ENCODE measurements at regions not wholly inside any gene's neighbourhood (a gene's known extent, or its start where the extent isn't known, plus 50 kb on each side); places are given as distances from the start of the nearest gene placed in this dataset.

DNA sequence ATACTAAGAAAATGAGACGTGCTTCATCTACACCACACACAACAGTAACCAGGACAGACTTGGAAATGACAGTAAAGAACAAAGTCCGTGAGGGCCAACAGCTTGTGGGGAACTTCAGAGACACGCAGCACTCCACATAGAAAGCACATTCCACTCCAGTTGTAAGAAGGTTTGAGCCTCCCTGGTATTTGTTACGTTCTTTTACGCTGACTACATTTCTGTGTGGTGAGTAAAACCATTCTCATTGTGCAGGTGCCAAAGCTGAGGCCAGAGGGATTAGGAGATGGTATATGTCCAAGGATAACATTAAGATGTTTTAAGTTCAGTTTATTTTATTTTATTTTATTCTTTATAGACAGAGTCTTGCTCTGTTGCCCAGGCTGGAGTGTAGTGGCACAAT lies 1189.9 kb downstream of the UQCRFS1 start:
- no peak for DNase-seq

DNA sequence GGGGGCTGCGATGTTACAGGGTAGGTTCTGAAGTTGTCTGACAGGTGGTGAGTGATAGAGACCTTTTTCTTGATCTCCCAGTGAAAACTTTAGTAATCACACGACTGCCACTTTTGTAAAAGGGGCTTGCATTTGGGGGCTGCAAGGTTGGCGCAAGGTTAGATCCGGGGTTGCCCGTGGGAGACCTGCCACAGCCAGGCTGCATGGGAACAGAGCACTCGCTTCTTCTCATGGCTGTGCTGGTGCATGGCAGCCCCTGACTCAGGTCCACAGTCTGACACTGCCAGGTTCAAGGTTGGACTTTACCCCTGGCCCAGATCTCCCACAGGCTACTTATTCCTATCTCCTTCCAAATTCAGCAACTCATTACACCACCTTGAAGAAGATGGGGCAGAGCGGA lies 1190.4 kb downstream of the UQCRFS1 start:
- DNase-seq: no peak

DNA sequence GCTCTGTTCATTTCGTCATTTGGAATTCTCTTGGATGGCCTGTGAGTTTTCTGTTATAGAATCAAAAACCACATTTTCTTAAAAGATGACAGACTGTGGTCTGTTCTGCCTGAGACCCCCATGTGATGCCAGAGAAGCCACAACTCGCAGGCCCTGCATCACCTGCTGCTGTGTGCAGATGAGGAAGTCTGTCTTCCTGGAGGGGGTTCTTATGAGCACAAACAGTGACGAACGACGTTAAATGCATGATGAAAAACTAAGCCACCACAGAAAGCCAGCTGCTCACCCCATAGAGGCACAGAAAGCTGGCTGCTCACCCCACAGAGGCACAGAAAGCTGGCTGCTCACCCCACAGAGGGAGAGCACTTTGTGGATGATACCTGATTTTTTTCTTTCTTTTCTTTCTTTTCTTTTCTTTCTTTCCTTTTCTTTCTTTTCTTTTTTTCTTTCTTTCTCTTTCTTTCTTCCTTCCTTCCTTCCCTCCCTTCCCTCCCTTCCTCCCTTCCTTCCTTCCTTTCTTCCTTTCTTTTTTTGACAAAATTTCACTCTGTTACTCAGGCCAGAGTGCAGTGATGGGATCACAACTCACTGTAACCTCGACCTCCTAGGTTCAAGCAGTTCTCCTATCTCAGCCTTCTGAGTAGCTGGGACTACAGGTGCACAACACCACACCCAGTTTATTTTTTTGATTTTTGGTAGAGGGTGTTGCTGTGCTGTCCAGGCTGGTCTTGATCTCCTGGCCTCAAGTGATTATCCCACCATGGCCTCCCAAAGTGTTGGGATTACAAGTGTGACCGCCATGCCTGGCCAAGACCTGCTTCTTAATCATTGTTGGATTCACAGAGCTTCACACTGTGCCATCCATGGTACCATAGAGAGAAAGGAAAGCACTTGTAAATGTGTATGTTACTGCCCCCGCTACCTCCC lies 1191.4 kb downstream of the UQCRFS1 start:
- no peak for DNase-seq

DNA sequence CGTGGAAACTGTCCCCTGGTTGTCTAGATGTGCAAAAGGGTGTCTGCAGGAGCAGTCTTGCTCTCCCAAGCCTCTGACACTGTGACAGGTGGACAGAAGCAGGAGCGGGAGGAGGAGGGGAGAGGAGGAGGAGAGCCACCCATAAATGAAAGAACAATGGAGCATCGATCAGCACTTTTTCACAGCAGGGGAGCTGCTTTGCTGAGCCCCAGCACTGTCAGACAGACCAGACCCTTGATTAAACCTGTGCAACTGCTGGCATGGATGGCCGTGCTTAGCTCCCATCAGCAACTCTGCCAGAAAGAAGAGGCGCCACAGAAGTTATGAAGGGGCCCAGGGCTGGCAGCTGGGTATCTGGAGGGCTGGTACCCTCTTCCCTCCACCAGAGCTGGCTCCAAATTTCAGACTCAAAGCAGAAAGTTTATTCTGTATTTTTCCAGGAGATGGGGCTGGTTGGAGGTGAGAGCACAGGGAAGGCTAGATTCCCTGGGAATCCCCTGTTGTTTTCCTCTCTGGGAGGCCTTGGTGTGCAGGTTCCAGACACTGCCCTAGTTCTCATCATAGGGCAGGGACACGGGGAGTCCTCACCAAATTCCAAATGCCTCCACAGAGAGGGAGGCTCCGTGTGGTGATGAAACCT lies 1192.2 kb downstream of the UQCRFS1 start:
- no peak for DNase-seq

DNA sequence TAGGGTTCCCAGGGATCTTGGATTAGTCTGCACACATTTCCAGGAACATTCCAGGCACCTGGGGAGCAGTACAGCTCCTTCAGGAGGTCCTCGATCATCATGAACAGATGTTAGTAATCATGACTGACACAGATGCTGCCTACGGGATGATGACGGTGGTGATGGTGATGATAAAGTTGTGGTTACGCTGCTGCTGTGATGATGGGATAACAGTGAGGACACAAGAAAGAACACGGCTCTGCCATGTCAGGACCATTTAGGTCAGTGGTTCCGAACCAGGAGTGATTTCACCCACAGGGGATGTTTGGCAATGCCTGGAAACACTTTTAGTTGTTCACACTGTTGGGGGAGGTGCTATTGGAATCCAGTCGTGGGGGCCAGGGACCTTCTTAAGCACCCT lies 1193.0 kb downstream of the UQCRFS1 start:
- DNase-seq: no peak

DNA sequence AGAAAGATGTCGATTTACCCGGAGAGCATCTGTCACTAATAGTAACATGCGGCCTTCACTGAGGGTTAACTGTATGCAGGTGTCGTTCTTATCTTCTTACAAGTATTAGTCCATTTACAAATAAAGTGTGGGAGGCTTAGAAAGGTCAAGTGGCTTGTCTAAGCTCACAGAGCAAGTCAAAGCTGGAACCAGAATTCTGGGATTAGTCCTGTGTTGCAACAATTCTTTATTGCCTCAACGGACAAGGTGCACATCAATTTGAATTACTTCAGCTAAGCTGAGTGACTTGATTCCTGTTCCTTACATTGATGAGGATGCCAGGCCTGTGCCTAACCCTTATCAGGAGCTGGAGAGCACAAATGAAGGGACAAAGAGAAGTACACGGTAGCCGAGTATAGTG lies 1193.6 kb downstream of the UQCRFS1 start:
- DNase-seq: no peak

DNA sequence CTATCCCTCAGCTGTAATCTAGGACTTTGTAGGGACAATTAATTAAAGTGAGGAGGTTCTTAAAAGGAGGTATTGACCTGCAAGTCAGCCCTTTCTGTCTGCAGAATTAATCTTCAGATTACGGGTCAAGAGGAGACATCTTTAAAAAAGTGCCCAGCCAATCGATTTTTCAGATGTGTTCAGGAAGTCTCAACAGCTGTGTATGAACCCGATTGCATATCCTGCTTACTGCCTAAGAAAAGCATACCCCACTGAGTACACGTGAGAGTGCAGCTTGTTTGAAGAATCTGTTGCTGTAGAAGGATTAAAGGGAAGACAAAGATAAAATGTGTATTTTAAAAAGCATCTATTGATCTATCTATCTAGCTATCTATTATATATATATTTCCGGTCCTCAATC lies 1194.5 kb downstream of the UQCRFS1 start:
- no peak for DNase-seq

DNA sequence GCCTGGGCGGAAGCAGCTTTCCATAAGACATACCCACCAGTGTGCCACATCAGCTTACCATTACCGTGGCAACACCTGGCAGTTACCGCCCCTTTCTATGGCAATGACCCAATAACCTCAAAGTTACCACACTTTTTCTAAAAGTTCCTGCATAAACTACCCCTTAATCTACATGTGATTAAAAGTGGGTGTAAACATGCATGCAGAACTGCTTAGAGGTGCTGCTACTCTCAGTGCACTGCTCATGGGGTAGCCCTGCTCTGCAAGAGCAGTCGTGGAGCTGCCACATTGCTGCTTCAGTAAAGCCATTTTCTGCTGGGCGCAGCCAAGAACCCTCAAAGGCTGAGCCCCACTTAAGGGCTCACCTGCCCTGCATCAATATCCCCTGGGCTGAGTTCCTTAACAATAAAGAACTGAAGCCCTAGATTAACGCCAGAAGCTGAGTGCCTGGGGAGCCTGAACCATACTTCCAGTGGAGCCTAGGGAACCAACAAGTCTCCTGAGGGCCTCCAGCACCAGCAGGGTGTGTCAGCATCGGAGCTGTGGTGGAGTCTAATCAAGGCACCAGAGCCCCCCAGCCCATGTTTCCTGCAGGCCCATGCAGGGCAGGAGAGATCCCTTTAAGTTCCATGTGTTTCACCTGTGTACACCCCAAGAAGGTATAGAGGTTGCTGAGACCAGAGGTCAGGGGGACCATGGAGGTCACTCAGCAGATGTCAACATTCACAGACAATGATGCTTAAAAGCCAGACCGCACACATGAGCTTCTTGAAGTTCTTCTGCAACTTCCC lies 1198.1 kb downstream of the UQCRFS1 start:
- no peak for DNase-seq

DNA sequence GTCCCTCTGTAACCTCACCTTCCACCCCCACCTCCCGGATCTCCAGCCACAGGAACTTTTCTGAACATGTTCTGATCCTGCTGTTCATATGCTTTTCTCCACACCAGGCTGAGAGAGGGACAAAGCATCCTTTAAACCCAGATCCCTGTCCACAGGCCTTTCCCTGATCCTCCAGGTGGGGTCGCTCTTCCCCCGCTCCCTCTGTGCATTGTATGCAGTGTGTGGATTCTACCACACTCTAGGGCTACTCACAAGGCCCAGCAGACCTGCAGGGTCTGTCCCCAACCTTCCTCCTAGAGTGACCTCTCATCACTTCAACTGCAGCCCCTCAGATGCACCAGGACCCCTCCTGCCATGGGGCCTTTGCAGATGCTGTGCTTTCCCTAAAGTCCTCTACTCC lies 1200.6 kb downstream of the UQCRFS1 start:
- DNase-seq: no peak

DNA sequence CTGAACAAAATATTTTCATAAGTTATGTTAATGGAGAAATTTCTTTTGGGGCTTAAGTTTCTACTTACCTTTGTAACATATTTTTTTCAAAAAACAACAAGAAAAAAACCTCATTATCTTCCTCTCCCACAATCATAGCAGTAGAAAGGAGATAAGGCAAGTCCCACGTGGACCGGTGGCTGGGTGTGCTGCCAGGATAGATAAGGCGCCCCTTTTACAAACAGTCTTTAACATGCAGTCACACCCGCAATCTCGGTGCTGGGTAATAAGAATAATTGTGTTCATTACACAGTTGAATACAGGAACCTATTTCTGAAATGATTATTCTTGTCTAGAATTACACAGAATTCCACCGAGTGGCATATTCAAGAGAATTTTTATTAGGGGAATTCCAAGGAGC lies 1202.3 kb downstream of the UQCRFS1 start:
- no peak for DNase-seq

DNA sequence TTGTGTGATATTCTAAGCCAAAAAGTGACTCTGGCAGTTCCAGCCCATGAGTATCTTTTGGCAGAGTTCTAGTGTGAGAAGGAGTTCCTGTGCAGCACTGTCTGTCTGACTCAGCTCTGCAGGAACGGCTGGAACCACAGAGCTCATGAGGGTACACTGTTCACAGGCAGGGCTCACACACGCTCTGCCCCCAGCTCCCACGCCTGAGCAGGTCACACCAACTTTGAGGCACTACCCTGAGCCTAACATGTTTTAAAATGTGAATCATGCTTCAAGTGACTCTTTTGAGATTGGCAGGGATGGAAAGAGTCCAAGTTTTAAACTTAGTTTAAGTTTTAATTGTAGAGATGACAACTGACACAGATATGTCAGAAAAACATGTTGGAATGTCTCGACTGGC lies 1203.3 kb downstream of the UQCRFS1 start:
- DNase-seq: no peak

DNA sequence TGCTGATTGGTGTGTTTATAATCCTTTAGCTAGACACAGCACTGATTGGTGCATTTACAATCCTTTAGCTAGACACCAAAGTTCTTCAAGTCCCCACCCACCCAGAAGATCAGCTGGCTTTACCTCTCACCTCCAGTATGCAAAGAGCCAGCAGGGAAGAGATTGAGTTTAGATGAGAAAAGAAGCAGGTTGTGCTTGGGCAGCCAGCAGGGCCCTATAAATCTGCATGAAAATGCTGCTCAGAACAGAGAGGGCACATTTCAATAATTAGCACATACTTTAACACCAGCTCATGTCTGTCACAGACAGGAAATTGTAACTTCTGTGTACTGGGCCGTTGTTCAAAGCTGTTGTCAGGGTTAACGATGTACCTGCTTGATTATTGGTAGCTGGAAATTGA lies 1204.3 kb downstream of the UQCRFS1 start:
- DNase-seq: no peak

DNA sequence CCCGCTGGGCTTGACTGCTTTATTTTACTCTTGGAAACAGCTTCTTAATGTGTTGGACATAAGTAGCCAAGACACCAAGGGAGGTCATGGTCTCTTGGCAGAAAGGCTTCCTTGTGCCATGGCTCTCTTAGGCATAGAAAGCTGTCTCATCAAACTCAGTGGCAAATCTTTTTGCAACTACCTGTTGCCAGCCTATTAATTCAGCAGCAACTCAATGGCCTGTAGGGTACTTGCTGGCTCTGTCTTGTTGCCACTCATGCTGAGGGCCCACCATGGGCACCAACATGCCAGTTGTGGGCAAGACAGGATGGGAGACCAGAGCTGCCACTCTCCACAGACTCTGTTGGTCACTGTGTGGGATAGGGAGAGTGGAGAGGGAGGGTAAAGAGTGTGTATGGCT lies 1209.4 kb downstream of the UQCRFS1 start:
- DNase-seq: no peak

DNA sequence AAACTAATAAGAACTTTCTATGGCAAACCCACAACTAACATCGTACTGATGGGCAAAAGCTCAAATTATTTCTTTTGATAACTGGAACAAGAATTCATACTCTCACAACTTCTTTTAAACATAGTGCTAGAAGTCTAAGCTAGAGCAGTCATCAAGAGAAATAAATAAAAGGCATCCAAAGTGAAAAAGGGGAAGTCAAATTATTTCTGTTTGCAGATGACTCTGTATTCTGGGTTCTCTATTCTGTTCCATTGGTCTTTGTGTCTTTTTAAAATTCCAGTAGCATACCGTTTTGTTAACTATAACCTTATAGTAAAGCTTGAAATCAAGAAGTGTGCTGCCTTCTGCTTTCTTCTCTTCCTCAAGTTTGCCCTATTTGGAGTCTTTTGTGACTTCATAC lies 1215.9 kb downstream of the UQCRFS1 start:
- DNase-seq: no peak

DNA sequence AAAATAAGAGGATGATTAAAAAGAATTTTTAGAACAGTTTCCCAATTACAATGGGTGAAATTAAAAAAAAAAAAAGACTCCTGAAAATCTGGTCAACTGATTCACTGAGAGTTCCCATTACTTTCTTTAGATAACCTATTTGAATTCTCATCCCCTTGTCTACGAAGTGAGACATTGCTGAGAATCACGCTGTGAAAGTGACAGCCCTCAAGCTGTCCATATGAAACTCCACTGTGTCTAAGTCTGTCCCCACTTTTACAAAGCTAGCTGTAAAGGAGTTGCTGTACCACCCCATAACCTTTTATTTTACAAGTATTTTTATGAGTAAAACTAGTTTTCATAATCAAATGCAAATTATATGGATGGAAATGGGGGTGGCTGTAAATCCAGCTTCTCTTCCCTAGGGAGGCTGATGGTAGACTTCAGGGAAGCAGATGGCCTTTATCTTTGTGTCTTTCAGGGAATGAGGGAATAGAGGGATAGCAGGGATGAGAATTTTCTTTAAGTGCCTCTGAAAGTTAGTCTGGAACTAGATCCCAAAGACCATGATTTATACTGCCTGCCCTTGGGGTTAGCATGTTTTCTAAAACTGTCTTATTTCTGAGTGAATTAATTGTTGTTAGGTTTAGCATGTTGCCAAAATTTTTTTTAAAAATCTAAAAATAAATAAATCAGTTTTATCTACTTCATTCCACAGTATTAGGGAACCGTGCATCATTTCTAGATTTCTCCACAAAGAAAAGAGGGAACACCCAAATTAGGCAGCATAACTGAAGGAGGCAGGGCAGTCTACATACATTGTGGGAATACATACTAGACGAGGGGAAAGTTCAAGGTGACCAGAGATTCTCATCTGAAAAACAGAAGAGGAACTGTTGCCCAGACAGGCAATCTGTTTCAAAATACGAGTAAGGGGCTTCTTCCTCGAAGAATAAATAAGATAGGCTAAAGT lies 1219.1 kb downstream of the UQCRFS1 start:
- no peak for DNase-seq

DNA sequence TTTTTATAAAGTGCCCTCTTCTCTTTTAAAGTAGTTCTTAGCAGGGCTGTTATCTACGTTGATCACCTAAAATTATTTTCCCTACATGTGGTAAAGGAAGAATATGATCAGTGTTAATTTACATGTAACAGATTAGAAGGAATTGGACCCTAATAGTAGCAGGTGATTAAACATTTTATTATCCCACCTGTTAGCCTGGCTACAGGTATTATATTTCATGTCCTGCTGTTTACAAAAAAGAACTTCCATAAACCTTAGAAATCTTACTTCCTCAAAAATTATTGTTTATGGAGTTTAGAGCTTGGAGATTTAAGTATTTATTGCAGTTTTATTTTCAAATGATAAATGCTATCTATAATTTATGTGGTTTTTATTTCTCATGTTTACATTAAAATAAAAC lies 1226.7 kb downstream of the UQCRFS1 start:
- DNase-seq: no peak

DNA sequence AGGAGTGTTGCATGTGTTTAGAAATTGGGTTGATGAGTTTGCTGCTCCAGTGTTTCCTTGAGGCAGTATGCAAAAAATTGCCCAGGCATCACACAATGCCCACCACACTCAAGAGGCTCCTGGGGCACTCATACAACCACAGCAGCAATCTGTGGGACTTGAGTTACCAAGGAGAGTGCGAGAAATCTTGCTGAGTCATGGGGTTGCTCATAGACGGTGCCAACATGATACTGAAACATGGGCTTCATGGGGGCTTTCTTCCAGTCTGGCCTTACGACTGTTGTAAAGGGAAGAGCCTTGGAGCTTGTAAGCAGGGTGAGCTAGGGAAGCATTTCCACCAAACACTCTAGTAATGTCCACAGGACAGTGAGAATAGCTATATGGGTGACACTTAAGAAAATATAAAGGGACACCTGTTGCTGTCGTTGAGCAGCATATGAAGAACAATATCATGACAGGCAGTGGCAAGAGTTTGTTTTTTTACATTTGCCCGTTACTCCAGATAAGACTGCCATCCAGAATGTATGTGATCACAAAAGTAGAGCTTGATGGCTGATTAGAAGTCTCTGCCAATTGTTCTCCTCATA lies 1237.4 kb downstream of the UQCRFS1 start:
- no peak for DNase-seq

DNA sequence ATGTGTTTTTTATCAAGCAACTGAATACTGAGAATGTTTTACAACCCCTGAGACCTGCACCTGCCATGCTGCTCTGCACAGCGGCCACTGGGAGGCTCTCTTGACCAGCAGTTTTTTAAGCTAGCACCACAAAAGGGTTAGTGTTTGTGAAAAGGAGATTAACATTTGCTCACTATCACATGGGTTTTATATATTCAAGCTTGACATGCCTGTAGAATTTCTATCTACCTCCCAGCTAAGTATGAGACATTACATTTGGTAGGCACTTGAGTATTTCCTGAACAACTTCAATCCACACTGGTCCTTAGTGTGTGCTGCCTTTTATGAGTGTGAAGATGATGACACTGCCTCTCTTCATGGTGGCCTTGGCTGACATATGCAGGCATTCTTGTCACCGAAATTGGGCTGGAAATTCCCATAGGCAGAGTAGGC lies 1238.9 kb downstream of the UQCRFS1 start:
- no peak for DNase-seq

DNA sequence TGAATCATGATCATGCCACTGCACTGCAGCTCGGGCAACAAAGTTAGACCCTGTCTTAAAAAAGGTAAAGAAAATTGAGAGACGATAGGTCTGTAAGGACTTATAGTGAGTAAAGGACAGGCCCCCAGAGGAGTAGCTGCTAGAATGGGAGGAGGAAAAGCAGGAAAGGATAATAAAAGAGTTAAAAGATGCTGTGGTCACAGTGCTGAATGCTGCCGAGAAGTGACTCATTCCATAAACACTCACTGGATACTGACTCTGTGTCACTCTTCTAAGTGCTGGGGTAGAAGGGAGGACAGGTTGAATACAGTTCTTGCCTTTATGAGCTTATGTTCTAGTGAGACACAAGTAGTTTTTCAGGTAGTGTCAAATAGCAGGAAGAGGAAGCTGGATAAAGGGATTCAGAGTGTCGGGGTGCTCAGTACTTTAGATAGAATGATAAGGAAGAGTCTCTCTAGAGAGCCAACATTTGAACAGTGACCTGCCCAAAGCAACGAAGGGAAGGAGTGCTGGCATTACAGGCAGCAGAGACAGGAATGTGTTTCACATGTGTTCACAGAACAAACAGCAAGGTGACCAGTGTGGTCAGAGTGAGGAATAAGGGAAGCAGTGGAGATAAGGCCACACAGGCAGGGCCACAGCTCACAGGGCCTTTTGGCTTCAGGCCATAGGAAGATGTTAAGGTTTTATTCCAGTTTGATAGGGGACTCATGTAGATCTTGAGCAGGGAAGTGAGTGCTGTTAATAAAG lies 1240.5 kb downstream of the UQCRFS1 start:
- DNase-seq: no peak

DNA sequence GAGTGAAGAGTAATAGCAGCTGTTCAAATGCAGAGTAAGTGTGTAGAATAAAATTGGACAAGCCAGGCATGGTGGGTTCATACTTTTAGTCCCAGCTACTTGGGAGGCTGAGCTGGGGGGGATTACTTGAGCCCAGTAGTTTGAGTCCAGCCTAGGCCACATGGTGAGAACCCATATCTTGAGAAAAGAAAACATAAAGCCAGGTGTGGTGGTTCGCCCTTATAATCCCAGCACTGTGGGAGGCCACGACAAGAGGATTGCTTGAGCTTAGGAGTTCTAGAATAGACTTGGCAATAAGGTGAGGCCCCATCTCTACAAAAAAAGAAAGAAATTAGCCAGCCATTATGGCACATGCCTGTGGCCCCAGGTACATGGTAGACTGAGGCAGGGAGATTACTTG lies 1241.1 kb downstream of the UQCRFS1 start:
- no peak for DNase-seq

DNA sequence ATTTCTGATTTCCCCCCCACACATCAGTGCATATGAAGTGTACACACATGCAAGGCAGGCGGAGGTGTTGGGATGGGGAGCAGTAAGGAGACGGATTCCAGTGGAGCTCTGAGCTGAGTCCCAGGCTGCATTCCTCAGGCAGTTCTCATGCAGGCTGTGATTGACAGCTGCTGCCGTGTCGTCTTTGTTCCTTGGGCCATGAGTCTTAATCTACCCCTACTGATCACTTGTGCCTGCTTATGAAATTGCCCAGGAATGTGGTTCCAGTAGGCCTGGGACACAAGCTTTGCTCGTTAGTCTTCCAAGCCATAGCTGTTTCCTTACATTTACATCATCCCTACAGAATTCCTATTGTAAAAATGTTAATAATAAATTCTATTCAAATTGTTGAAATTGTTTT lies 1241.9 kb downstream of the UQCRFS1 start:
- no peak for DNase-seq
